ENCODE measurements at regions not wholly inside any gene's neighbourhood (a gene's known extent, or its start where the extent isn't known, plus 50 kb on each side); places are given as distances from the start of the nearest gene placed in this dataset.

DNA sequence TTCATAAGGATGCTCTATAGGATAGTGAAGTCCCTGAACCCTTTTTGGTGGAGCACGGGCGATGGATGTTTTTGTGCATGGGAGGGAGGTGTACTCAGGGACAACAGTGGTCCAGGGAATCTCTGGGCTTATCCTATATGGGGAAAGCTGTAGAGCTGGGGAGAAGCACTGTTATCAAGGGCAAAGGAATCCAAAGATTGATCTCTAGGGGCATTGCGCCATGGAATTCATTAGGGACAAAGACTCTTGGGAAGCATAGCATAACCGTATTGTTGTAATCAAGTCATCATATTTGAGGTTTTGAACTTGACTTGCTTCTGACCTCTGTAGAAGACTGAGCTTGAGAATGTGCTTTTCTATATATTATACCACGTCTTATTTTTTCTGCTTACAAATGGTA, 172.9 kb upstream of the ZFHX3 start:
- Histone ChIP-seq H3K36me3 (ENCODE audit: insufficient read depth, low read length) (no peaks in the 10 kb centered on the region), H3F3A (ENCODE audit: insufficient read depth, low read length) (no peaks in the 10 kb centered on the region), H3K4me3 (ENCODE audit: low read depth, low read length, poor library complexity, severe bottlenecking) (no peak overlapping the region), H3K79me2 (ENCODE audit: insufficient read depth, low read length) (no peaks in the 10 kb centered on the region), H3K9me2 (ENCODE audit: low read depth, low read length) (no peaks in the 10 kb centered on the region), H3K4me2 (ENCODE audit: low read length) (no peak overlapping the region), H2AFZ (ENCODE audit: low read length) (no peak overlapping the region), H4K20me1 (ENCODE audit: insufficient read depth, low read length) (no peaks in the 10 kb centered on the region), H3K9me3 (ENCODE audit: low read length) (no peaks in the 10 kb centered on the region), H3K9ac (ENCODE audit: low read length) (no peak overlapping the region), H3K27ac (ENCODE audit: low read depth, low read length, poor library complexity, severe bottlenecking) (no peak overlapping the region), H3K4me1 (ENCODE audit: insufficient read depth, low read length, severe bottlenecking) (no peaks in the 10 kb centered on the region), H3K27me3 (ENCODE audit: insufficient read depth, low read length) (no peaks in the 10 kb centered on the region)
- no peak for TF ChIP-seq EZH2 (IDR thresholded peaks at IDR 0.05; ENCODE audit: borderline replicate concordance, low read length)
- TF ChIP-seq, protein P1, sequence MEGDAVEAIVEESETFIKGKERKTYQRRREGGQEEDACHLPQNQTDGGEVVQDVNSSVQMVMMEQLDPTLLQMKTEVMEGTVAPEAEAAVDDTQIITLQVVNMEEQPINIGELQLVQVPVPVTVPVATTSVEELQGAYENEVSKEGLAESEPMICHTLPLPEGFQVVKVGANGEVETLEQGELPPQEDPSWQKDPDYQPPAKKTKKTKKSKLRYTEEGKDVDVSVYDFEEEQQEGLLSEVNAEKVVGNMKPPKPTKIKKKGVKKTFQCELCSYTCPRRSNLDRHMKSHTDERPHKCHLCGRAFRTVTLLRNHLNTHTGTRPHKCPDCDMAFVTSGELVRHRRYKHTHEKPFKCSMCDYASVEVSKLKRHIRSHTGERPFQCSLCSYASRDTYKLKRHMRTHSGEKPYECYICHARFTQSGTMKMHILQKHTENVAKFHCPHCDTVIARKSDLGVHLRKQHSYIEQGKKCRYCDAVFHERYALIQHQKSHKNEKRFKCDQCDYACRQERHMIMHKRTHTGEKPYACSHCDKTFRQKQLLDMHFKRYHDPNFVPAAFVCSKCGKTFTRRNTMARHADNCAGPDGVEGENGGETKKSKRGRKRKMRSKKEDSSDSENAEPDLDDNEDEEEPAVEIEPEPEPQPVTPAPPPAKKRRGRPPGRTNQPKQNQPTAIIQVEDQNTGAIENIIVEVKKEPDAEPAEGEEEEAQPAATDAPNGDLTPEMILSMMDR (IDR thresholded peaks at IDR 0.05; ENCODE audit: low read length), result no peak

DNA sequence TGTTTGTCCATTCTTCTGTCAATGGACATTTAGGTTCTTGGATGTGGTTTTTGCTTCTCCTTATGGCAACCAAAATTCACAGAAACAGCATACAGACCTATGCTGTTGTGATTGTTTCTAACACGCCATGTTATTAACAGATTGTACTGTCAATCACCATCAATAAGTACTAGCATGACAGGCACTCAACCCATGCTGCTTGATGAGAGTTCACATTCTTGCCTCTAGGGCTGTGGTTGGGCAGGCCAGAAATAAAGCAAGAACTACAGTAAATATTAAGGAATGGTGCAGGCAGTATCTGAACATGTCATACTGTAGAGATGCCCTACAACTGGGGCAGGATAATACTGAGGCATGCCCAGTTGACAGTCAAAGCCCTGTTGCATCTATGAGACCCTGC, 171.2 kb upstream of the ZFHX3 start:
- no peaks in the 10 kb centered on the region for H3K79me2 ChIP-seq (ENCODE audit: insufficient read depth, low read length)
- H3K36me3 ChIP-seq (ENCODE audit: insufficient read depth, low read length), result no peaks in the 10 kb centered on the region
- no peak overlapping the region for H3K4me2 ChIP-seq (ENCODE audit: low read length)
- no peak overlapping the region for H3K27ac ChIP-seq (ENCODE audit: low read depth, low read length, poor library complexity, severe bottlenecking)
- H3K9ac ChIP-seq (ENCODE audit: low read length), result no peak overlapping the region
- H3K9me2 ChIP-seq (ENCODE audit: low read depth, low read length), result no peaks in the 10 kb centered on the region
- no peaks in the 10 kb centered on the region for H3K27me3 ChIP-seq (ENCODE audit: insufficient read depth, low read length)
- no peaks in the 10 kb centered on the region for H4K20me1 ChIP-seq (ENCODE audit: insufficient read depth, low read length)
- H3K9me3 ChIP-seq (ENCODE audit: low read length), result no peaks in the 10 kb centered on the region
- TF ChIP-seq, protein P1 (IDR thresholded peaks at IDR 0.05; ENCODE audit: low read length), result no peak
- TF ChIP-seq EZH2 (IDR thresholded peaks at IDR 0.05; ENCODE audit: borderline replicate concordance, low read length), result no peak
- H3K4me3 ChIP-seq (ENCODE audit: low read depth, low read length, poor library complexity, severe bottlenecking), result no peak overlapping the region
- H2AFZ ChIP-seq (ENCODE audit: low read length), result no peak overlapping the region
- no peaks in the 10 kb centered on the region for H3K4me1 ChIP-seq (ENCODE audit: insufficient read depth, low read length, severe bottlenecking)
- no peaks in the 10 kb centered on the region for H3F3A ChIP-seq (ENCODE audit: insufficient read depth, low read length)

DNA sequence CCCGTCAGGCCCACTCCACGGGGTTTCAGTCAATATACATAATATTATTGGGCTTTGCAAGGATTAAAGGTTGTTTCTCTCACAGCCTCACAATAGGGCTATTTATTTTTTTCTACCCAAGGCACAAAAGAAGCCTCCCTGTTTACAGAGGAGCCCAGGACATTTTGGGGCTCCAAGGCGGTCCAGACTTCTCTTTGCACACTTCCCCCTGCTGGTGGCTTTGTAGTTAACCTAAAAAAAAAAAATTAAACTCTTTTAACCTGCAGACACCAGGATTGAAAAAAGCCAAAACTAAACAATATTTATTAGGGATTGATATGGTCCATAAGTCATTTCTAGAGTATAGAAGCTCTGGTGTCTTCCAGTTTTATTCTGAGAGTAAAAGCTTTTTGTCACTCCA, 169.7 kb upstream of the ZFHX3 start:
- Histone ChIP-seq H3F3A (ENCODE audit: insufficient read depth, low read length) (no peaks in the 10 kb centered on the region), H3K36me3 (ENCODE audit: insufficient read depth, low read length) (no peaks in the 10 kb centered on the region), H3K9me3 (ENCODE audit: low read length) (no peaks in the 10 kb centered on the region), H3K9me2 (ENCODE audit: low read depth, low read length) (no peaks in the 10 kb centered on the region), H3K79me2 (ENCODE audit: insufficient read depth, low read length) (no peaks in the 10 kb centered on the region), H3K27me3 (ENCODE audit: insufficient read depth, low read length) (no peaks in the 10 kb centered on the region), H4K20me1 (ENCODE audit: insufficient read depth, low read length) (no peaks in the 10 kb centered on the region), H3K4me2 (ENCODE audit: low read length) (no peak overlapping the region), H3K4me3 (ENCODE audit: low read depth, low read length, poor library complexity, severe bottlenecking) (no peak overlapping the region), H3K4me1 (ENCODE audit: insufficient read depth, low read length, severe bottlenecking) (no peaks in the 10 kb centered on the region), H2AFZ (ENCODE audit: low read length) (no peak overlapping the region), H3K27ac (ENCODE audit: low read depth, low read length, poor library complexity, severe bottlenecking) (no peak overlapping the region), H3K9ac (ENCODE audit: low read length) (no peak overlapping the region)
- no peak for TF ChIP-seq EZH2 (IDR thresholded peaks at IDR 0.05; ENCODE audit: borderline replicate concordance, low read length)
- TF ChIP-seq, protein P1 (IDR thresholded peaks at IDR 0.05; ENCODE audit: low read length), result peak; percentile 24; the same call in 1 of the 2 replicates
